Neural progenitor cell (in vitro differentiated cells): ENCODE measurements at regions not wholly inside any gene's neighbourhood (a gene's known extent, or its start where the extent isn't known, plus 50 kb on each side); places are given as distances from the start of the nearest gene placed in this dataset.

Source experiments
- CTCF ChIP-seq: fragments of 200-600 bp; sonication (generic); IDR thresholded peaks from 2 replicates; pipeline ENCODE4 v1.5.1; 2017; ENCODE audit warnings: antibody characterized with exemption, mild to moderate bottlenecking
- EZH2 ChIP-seq: fragments of 200-600 bp; sonication (generic); IDR thresholded peaks from 2 replicates; pipeline ENCODE4 v1.6.1; 2017; ENCODE audit warnings: antibody characterized with exemption, mild to moderate bottlenecking, moderate library complexity

- TF ChIP-seq EZH2 (no peak), CTCF (no peak)
These were observed 236.2 kb upstream of the RRP15 start for GRCh38 chr1:218048828-218049420.
